Loucy (cell line): ENCODE measurements at regions not wholly inside any gene's neighbourhood (a gene's known extent, or its start where the extent isn't known, plus 50 kb on each side); places are given as distances from the start of the nearest gene placed in this dataset.

Experiments used
- CTCF ChIP-seq: fragments of 200-600 bp; sonication (generic); conservative IDR thresholded peaks from 2 replicates; pipeline ENCODE4 v1.5.1; 2014; ENCODE audit warnings: mild to moderate bottlenecking, antibody characterized with exemption, low read length
- EZH2phosphoT487 ChIP-seq: fragments of 200-600 bp; IDR thresholded peaks from 2 replicates; pipeline ENCODE4 v1.6.1; 2018; ENCODE audit warnings: antibody characterized with exemption, mild to moderate bottlenecking, moderate library complexity, borderline replicate concordance

DNA sequence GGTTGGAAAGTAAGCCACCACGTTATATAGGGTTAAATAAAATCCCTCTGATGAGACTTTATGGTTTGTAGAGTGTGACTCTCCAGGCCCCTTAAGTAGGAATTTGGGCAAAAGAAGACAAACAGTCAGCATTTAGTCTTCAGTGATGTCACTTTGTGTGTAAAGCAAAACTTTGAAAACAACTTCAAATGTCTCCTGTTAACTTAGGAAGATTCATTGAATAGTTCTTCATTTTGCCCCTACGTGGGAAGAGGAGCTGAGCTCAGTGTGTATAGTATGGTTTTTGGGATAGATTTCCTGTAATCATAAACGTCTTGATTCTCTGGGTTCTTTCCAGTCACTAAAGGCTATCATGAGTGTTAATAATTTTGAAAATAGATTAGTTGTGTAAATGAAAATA, 101.3 kb downstream of the GADD45G start:
- no peak for TF ChIP-seq CTCF
- TF ChIP-seq EZH2phosphoT487, result no peak
